WERI-Rb-1 (cell line): ENCODE measurements at regions not wholly inside any gene's neighbourhood (a gene's known extent, or its start where the extent isn't known, plus 50 kb on each side); places are given as distances from the start of the nearest gene placed in this dataset.

Source experiments
- DNase-seq: peaks from one replicate; pipeline ENCODE4 v3.0.0-alpha.2; 2020
- H3K27ac ChIP-seq: fragments of 250-450 bp; sonication (Bioruptor Pico); 2 replicates; pipeline ENCODE4 v1.5.1; 2020; ENCODE audit warnings: mild to moderate bottlenecking, moderate library complexity
- H3K27me3 ChIP-seq: fragments of 250-450 bp; sonication (Bioruptor Pico); 2 replicates; pipeline ENCODE4 v1.5.1; 2021; ENCODE audit warnings: mild to moderate bottlenecking, low read depth, moderate library complexity; ENCODE audit not compliant: insufficient read depth, severe bottlenecking
- H3K36me3 ChIP-seq: fragments of 250-450 bp; sonication (Bioruptor Pico); 2 replicates; pipeline ENCODE4 v1.5.1; 2020; ENCODE audit warnings: mild to moderate bottlenecking, moderate library complexity
- H3K4me3 ChIP-seq: 2 replicates; pipeline ENCODE4 v1.5.1; 2011; ENCODE audit warnings: low read depth, mild to moderate bottlenecking, control low read depth, low read length
- H3K9me3 ChIP-seq: fragments of 250-450 bp; sonication (Bioruptor Pico); 2 replicates; pipeline ENCODE4 v1.5.1; 2021; ENCODE audit warnings: mild to moderate bottlenecking, moderate library complexity; ENCODE audit not compliant: severe bottlenecking
- TF ChIP-seq, protein P1 (sequence below): IDR thresholded peaks from 2 replicates; pipeline ENCODE4 v1.5.1; 2011; ENCODE audit warnings: low read depth, mild to moderate bottlenecking, control low read depth, inconsistent platforms, low read length

DNA sequence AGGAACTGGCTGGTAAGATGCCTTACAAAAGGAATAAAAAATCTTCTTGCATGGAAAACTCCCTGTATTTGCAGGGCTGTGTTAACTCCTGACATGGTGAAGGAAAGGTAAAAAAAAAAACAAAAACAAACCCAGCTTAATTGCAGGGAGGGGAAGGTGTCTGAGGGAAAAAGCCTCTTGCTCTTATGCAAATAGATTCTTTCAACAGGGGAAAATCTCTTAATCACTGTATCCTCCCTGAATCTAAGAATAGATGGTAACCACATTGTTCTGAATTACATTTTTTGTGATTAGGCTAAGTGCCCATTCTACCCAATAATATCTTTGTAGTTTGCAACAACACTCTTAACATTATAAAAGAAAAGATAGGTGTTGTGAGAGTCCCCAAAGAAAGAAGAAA is 172.6 kb downstream of the RBM46 start:
- Histone ChIP-seq H3K9me3 (peaks cover 3% of the 10 kb centered on the region), H3K27ac (no peak overlapping the region), H3K27me3 (no peaks in the 10 kb centered on the region), H3K36me3 (no peaks in the 10 kb centered on the region), H3K4me3 (no peak overlapping the region)
- TF ChIP-seq, protein P1, sequence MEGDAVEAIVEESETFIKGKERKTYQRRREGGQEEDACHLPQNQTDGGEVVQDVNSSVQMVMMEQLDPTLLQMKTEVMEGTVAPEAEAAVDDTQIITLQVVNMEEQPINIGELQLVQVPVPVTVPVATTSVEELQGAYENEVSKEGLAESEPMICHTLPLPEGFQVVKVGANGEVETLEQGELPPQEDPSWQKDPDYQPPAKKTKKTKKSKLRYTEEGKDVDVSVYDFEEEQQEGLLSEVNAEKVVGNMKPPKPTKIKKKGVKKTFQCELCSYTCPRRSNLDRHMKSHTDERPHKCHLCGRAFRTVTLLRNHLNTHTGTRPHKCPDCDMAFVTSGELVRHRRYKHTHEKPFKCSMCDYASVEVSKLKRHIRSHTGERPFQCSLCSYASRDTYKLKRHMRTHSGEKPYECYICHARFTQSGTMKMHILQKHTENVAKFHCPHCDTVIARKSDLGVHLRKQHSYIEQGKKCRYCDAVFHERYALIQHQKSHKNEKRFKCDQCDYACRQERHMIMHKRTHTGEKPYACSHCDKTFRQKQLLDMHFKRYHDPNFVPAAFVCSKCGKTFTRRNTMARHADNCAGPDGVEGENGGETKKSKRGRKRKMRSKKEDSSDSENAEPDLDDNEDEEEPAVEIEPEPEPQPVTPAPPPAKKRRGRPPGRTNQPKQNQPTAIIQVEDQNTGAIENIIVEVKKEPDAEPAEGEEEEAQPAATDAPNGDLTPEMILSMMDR: no peak
- no peak for DNase-seq

DNA sequence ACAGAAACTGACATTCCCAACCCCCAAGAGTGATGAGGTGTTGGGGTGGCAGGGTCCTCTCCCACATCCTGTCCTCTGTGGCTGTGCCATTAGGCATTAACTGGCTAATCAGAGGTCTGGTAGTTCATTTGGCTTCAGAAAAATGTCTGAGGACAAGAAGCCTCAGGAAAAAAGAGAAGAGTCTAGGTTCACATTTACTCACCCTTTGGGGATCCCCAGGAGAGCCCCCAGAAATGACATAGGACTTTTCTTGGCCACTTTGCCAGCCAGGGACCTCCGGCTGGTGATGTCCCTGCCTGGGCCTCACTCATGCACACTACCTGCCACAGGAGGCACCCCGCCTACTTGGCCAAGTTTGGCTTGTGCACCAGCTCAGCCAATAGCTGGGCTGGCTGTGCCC is 173.0 kb downstream of the RBM46 start:
- H3K4me3 ChIP-seq: no peak overlapping the region
- TF ChIP-seq, protein P1: no peak
- no peaks in the 10 kb centered on the region for H3K27me3 ChIP-seq
- H3K36me3 ChIP-seq: no peaks in the 10 kb centered on the region
- no peak for DNase-seq
- peaks cover 3% of the 10 kb centered on the region for H3K9me3 ChIP-seq
- no peak overlapping the region for H3K27ac ChIP-seq

- no peak for DNase-seq
- H3K27me3 ChIP-seq: no peaks in the 10 kb centered on the region
- H3K27ac ChIP-seq: no peak overlapping the region
- TF ChIP-seq, protein P1: no peak
- H3K36me3 ChIP-seq: no peaks in the 10 kb centered on the region
- H3K9me3 ChIP-seq: no peaks in the 10 kb centered on the region
- H3K4me3 ChIP-seq: no peak overlapping the region
These were observed 177.0 kb downstream of the RBM46 start for GRCh38 chr4:154958121-154958520.

DNA sequence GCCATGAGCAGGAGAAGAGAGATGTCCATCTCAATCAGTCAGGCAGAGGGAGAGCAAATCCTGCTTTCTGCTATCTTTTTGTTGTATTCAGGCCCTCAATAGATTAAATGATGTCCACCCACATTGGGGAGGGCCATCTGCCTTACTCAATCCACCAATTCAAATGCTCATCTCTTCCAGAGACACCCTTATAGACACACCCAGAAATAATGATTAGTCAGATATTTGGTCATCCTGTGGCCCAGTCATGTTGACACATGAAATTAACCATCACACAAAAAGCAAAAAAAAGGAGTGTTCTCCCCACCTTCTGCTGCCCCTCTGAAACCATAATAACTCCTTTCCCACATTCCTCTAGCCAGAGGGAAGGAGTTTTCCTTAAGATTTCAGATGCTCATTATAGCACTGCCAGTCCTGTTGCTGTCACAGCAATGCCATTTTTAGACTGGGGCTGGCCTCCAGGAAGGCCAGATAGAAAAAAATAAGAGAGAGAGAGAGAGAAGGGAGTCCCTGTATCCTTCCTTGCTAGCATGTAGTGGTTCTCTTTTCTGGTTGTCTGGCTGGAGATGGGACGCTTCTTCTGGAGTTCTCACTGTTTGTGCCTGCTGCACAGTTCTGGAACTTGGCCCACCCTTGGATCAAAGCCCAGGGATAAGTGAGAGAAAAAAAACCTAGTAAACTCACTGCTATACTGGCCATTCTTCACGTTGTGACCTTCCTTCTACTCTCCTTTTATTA is 177.7 kb downstream of the RBM46 start:
- no peak overlapping the region for H3K4me3 ChIP-seq
- TF ChIP-seq, protein P1: no peak
- no peaks in the 10 kb centered on the region for H3K9me3 ChIP-seq
- H3K27ac ChIP-seq: no peak overlapping the region
- H3K36me3 ChIP-seq: no peaks in the 10 kb centered on the region
- no peak for DNase-seq
- no peaks in the 10 kb centered on the region for H3K27me3 ChIP-seq

DNA sequence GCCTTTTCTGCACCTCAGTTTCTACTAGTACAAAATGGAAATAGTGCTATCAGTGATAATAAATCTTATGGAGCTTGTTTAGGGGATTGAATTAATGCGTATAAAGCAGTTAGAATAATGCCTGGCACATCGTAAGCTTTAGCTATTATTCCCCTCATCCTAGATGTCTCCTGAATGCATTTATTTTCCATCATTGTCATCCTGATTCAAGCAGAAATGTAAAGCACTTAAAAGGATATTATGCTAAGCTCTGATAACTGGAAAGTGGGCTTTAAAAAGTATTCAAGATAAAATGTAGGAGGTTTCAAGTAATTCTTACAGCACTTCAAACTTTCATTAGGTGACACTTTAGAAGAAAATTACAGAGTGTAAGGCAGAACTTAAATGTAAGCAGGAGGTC is 178.7 kb downstream of the RBM46 start:
- Histone ChIP-seq H3K27me3 (no peaks in the 10 kb centered on the region), H3K27ac (no peak overlapping the region), H3K9me3 (no peaks in the 10 kb centered on the region), H3K36me3 (no peaks in the 10 kb centered on the region), H3K4me3 (no peak overlapping the region)
- DNase-seq: no peak
- TF ChIP-seq, protein P1: no peak

GRCh38 chr4:154960476-154960875 is 179.4 kb downstream of the RBM46 start:
- H3K9me3 ChIP-seq: no peaks in the 10 kb centered on the region
- H3K27ac ChIP-seq: no peak overlapping the region
- TF ChIP-seq, protein P1: no peak
- no peaks in the 10 kb centered on the region for H3K36me3 ChIP-seq
- H3K27me3 ChIP-seq: no peaks in the 10 kb centered on the region
- DNase-seq: no peak
- no peak overlapping the region for H3K4me3 ChIP-seq
